ENCODE measurements at regions not wholly inside any gene's neighbourhood (a gene's known extent, or its start where the extent isn't known, plus 50 kb on each side); places are given as distances from the start of the nearest gene placed in this dataset.
"Not testable (repeated sequence)": the region's sequence is repeated elsewhere in the genome, so short reads cannot be mapped to it uniquely, and the experiment has no call there.

- ATAC-seq (ENCODE audit: poor library complexity) (no peak), DNase-seq (no peak)
- intact Hi-C loops (cut with DNase I) = no loop called here
Measured at GRCh38 chr2:67091681-67092080, 305.5 kb upstream of the ETAA1 start.

DNA sequence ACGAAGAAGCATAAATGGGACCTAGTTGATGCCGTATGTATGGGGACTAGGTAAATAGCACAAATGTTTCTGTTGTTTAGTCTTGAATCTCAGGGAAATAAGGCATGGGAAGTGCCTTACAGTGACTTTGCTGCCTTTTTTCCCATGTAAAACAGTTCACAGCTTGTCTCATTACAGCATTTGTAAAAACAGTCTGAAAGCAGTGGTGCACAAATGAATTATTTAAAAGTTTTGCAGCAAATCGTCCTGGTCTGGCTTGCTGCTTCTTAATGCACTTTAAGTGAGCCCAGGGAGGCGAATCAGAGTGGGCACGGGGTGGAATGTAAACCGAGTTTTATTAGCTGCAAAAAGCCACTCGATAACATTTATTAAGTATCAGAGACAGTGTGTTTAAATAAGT, 302.0 kb upstream of the ETAA1 start:
- intact Hi-C loops (cut with DNase I) = no loop called here
- no peak for DNase-seq
- ATAC-seq (ENCODE audit: poor library complexity) = no peak

GRCh38 chr2:67096886-67097285, 300.2 kb upstream of the ETAA1 start:
- intact Hi-C loops (cut with DNase I) = no loop called here
- ATAC-seq (ENCODE audit: poor library complexity) = no peak
- DNase-seq = no peak

DNA sequence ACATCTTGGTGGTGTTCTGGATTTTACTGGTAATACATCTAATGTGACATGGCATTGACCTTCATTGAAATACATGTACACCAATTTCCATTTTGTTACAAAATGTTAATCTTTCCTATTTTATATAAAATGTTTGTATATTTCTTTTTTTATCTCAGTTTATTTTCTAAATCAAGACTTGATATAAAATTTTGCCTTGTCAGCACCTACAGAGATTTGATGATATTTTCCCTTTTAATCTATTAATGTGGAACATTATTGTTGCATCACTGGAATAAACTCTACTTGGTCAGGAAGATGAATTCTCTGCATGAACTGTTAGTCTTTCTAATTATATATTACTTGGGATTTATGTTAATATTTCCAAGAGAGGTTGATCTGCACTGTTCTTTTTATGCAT, 294.0 kb upstream of the ETAA1 start:
- DNase-seq = no peak
- no peak for ATAC-seq (ENCODE audit: poor library complexity)
- intact Hi-C loops (cut with DNase I) = no loop called here

- no peak for ATAC-seq (ENCODE audit: poor library complexity)
- intact Hi-C loops (cut with DNase I) = no loop called here
- DNase-seq = no peak
Measured at GRCh38 chr2:67108231-67108630, 288.9 kb upstream of the ETAA1 start.

DNA sequence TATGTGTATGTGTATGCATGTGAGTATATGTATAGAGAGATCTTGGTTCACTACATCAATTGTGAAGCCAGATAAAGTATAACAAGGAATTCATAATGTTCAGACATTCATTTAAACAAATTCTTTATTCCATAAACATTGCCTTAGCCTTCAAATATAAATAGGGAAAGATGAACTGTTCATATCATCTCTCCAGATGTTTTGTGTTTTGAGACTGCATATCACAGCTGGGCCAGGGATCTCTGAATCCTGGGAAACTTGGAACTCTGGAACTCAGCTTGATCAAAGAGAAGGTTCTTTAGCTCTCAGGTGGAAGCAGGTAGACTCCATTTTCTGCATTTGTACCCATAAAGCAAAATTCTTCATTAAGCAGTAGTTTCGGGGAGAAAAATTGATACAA, 272.6 kb upstream of the ETAA1 start:
- DNase-seq (no peak), ATAC-seq (ENCODE audit: poor library complexity) (no peak)
- intact Hi-C loops (cut with DNase I) = no loop called here

DNA sequence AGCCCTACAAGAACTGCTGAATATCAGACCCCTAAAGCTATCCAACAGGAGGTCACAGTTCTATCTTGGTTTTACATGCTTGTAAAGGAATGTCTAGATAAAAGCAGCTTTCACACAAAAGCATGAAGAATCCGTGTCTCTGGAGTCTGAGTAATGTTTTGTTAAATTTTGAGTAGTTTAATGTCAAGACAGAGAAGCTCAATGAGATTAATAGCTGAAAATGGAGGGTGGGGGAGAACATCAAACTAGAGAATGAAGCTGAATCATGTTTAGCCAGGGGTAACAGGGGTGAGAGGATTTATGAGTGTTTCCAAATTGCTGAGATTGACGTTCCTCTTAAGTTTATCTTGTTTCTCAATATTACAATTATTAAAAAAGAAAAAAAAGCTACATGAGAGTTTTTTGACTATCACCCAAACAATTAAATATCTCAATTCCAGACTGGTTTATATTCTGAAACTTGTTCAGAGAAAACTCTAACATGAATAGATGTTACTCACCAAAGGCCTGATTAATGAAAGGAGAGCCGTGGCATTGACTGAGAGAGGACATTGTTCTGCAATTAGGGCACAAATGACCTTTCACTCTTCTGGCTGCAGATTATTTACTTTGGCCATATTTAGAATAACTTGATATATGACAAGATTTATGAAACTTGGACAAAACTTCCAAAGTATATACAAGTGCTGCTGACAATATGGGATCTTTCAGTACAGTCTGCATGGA, 266.4 kb upstream of the ETAA1 start:
- intact Hi-C loops (cut with DNase I) = no loop called here
- ATAC-seq (ENCODE audit: poor library complexity) = no peak
- DNase-seq = no peak

DNA sequence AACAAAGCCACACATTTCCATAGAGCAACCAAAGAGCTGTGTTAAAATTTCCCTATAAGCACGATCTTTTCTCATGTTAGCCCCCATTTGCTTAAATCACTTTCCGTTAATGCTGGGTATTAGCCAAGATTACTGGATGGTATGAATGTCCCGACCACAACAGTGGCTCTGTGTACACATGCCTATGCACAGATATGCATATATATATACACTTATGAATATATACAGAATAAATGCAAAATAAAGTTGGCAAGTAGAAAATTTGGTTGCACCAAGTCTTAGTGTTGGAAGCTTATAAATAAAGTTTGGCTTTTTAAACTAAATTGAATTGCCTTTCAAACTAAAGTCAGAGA, 265.9 kb upstream of the ETAA1 start:
- DNase-seq (no peak), ATAC-seq (ENCODE audit: poor library complexity) (no peak)
- intact Hi-C loops (cut with DNase I) = no loop called here

- DNase-seq; intact Hi-C loops (cut with DNase I); ATAC-seq (ENCODE audit: poor library complexity): not testable (repeated sequence)
Measured at GRCh38 chr2:67132441-67132940, 264.6 kb upstream of the ETAA1 start.

GRCh38 chr2:67135208-67135607, 261.9 kb upstream of the ETAA1 start:
- intact Hi-C loops (cut with DNase I) = no loop called here
- ATAC-seq (ENCODE audit: poor library complexity) (no peak), DNase-seq (no peak)

GRCh38 chr2:67137699-67138098, 259.4 kb upstream of the ETAA1 start:
- no peak for DNase-seq
- intact Hi-C loops (cut with DNase I) = no loop called here
- ATAC-seq (ENCODE audit: poor library complexity) = no peak

GRCh38 chr2:67142071-67142470, 255.1 kb upstream of the ETAA1 start:
- ATAC-seq (ENCODE audit: poor library complexity) = no peak
- no peak for DNase-seq
- intact Hi-C loops (cut with DNase I) = no loop called here

DNA sequence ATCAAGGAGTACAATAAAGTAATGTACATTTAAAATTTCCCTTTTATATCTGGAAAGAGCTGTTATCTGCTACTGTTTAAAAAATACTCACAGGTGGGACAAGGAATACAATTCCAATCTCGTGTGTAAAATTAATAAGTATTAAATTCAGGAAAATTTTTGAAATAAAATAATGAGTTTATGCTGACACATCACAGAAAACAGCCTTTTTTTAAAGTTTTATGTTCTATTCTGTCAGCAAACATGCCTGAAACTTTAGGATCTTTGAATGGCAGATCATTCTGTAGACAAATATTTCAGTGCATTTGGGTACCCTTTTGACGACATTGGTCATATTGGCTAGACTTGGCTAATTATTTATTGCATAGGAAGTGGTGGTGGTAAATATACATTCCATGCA, 254.4 kb upstream of the ETAA1 start:
- ATAC-seq (ENCODE audit: poor library complexity) (no peak), DNase-seq (no peak)
- intact Hi-C loops (cut with DNase I) = no loop called here

DNA sequence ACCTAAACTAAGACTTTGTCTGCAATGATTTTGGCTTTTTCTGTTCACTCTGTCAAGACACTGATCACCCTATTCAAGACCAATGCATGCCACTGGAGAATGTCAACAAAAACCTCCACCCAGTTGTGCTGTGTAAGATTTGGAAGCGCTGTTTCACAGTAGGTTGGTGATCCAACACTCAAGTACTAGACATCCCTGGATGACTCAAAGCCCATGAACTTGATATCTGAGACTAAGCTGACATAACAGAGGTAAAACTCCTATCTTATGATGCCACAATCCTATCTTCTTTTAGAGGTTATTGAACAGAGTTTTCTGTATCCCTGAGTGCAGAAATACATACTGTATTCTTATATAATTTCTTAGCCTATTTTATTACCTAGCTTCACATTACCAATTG, 251.3 kb upstream of the ETAA1 start:
- no peak for DNase-seq
- no peak for ATAC-seq (ENCODE audit: poor library complexity)
- intact Hi-C loops (cut with DNase I) = no loop called here

GRCh38 chr2:67156796-67157195, 240.3 kb upstream of the ETAA1 start:
- intact Hi-C loops (cut with DNase I) = no loop called here
- DNase-seq (no peak), ATAC-seq (ENCODE audit: poor library complexity) (no peak)

DNA sequence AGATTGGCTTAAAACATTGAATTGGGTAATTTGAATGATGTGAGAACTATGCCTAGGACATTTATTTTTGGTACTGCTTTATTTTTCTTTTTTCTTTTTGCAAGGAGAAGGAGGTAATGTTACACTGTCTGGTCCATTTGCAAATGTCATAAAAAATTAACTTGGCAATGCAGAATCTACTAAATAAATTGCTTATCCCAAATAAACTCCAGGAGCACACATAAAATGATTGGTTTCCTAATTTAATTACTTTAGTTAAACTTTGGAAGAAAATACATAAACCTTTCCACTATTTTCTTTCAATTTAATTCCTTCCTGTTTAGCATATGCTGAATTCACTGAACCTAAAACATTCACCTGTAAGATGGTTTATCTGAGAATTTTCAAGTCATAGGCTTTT, 238.4 kb upstream of the ETAA1 start:
- ATAC-seq (ENCODE audit: poor library complexity) (no peak), DNase-seq (no peak)
- intact Hi-C loops (cut with DNase I) = no loop called here

DNA sequence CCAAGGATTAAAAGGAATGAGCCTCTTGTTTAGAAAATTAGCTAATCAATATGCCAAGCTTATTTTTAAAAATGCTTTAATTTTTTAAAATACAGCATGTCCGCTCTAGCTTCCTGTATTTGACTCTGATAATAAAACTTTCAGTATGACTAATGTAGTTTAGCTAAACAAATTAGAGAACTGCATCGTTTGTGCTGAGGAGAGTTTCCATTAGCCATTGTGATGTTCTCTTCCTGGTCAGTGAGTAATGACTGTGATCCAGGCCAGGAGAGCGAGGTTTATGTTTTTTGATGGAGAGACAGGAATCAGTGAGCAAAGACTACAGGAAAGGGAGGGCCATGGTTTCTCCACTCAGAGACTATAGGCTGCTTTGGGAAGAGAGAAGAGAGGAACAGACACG, 237.2 kb upstream of the ETAA1 start:
- no peak for DNase-seq
- no peak for ATAC-seq (ENCODE audit: poor library complexity)
- intact Hi-C loops (cut with DNase I) = no loop called here

DNA sequence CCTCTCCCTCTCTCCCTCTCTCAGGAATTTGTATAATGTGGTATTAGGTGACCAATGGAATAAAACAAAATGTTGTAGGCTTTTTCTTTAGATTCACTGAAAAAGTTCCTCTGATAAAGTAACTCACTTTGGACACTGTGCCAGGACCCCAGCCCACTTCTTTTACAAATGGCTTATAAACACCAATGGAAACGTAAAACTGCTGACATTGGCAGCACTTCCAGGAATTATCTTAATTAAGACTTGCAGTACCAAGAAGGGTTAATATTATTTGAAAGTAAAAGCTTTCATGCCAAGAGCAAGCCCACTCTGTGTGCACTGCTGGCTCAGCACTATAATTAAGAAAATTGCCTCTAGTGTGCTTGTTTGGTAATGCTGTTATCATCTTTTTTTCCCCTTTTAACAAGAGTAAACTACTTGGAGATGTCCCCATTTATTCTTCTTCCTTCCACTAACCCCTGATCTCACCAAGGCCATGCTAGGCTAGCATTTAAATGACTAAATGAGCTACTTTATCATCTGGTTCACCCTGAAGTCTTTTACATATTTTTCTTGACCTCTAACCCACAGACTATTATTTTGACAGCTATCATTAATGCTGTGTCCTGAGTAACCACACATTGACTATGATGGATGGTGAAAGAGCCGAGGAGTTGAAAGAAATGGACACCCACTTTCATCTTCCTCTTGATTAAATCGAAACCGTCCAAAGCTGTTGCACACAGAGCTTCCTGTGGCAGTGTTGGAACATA, 232.2 kb upstream of the ETAA1 start:
- ATAC-seq (ENCODE audit: poor library complexity) = no peak
- no peak for DNase-seq
- intact Hi-C loops (cut with DNase I) = no loop called here

DNA sequence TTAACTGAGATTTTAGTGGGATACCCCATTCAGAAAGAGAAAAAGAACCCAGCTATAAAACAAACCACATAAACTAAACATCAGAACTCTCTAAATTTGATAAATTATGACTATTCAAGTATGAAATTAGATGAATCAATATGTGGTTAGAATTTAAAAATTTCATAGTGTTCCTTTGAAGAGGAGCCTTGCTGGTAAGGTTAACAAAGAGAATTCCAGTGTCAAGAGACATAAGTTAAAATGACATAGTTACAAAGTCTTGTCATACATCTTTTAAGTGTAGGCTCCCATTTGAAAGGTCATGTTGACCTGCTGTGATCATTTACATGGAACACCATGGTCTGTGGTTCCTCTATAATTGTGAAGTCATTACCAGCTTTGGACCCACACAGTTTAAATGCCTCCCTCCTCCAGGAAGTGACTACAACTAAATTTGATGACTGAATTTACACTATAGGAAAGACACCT, 231.6 kb upstream of the ETAA1 start:
- intact Hi-C loops (cut with DNase I) = no loop called here
- ATAC-seq (ENCODE audit: poor library complexity) = no peak
- no peak for DNase-seq

DNA sequence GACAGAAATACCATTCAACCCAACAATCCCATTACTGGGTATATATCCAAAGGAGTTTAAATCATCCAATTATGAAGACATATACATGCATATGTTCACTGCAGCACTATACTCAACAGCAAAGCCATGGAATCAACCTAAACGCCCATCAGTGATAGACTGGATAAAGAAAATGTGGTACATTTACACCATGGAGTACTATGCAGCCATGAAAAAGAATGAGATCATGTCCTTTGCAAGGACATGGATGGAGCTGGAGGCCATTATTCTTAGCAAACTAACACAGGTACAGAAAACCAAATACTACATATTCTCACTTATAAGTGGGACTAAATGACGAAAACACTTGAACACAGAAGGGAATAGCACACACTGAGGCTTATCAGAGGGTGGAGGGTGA, 230.6 kb upstream of the ETAA1 start:
- intact Hi-C loops (cut with DNase I); DNase-seq; ATAC-seq (ENCODE audit: poor library complexity): not testable (repeated sequence)
